Liver (tissue), 8 donors: ENCODE measurements at regions not wholly inside any gene's neighbourhood (a gene's known extent, or its start where the extent isn't known, plus 50 kb on each side); places are given as distances from the start of the nearest gene placed in this dataset.

Source experiments
- DNase-seq: peaks from one replicate; pipeline ENCODE4 v3.0.0-alpha.2; 2017; ENCODE audit warnings: low spot score
- H3K27ac ChIP-seq, 2 donors: one replicate each; pipeline ENCODE4 v1.7.0; 2013; ENCODE audit warnings: inconsistent platforms in 2 of 2, low read length in 2 of 2, control low read depth in 1 of 2, low read depth in 1 of 2, mild to moderate bottlenecking in 1 of 2
- H3K27me3 ChIP-seq, 4 donors: one replicate each; pipeline versions ENCODE4 v1.6.1 to v1.7.0; 2013; ENCODE audit warnings: low read length in 3 of 4, inconsistent platforms in 1 of 4, mild to moderate bottlenecking in 1 of 4, moderate library complexity in 1 of 4; ENCODE audit not compliant: control insufficient read depth in 4 of 4, insufficient read depth in 4 of 4
- H3K36me3 ChIP-seq, 4 donors: one replicate each; pipeline versions ENCODE4 v1.6.1 to v1.7.0; 2013; ENCODE audit warnings: low read length in 3 of 4, mild to moderate bottlenecking in 3 of 4, low read depth in 1 of 4, moderate library complexity in 1 of 4; ENCODE audit not compliant: control insufficient read depth in 4 of 4, insufficient read depth in 3 of 4
- H3K4me1 ChIP-seq, 4 donors: one replicate each; pipeline versions ENCODE4 v1.6.1 to v1.7.0; 2013; ENCODE audit warnings: low read length in 3 of 4, mild to moderate bottlenecking in 3 of 4, moderate library complexity in 1 of 4; ENCODE audit not compliant: control insufficient read depth in 4 of 4, insufficient read depth in 4 of 4
- H3K4me3 ChIP-seq, 3 donors: one replicate each; pipeline versions ENCODE4 v1.6.1 to v1.7.0; 2013; ENCODE audit warnings: low read length in 3 of 3, control low read depth in 1 of 3, low read depth in 1 of 3, mild to moderate bottlenecking in 1 of 3
- H3K9ac ChIP-seq, 2 donors: one replicate each; pipeline ENCODE4 v1.7.0; 2013; ENCODE audit warnings: low read length in 2 of 2, mild to moderate bottlenecking in 2 of 2, moderate library complexity in 2 of 2, control low read depth in 1 of 2, low read depth in 1 of 2
- H3K9me3 ChIP-seq, 4 donors: one replicate each; pipeline versions ENCODE4 v1.6.1 to v1.7.0; 2013; ENCODE audit warnings: low read length in 3 of 4; ENCODE audit not compliant: control insufficient read depth in 4 of 4
- ATF3 ChIP-seq: IDR thresholded peaks from 2 replicates; pipeline ENCODE4 v1.6.1; 2016; ENCODE audit warnings: antibody characterized with exemption
- CTCF ChIP-seq: fragments of 150-350 bp; IDR thresholded peaks from 2 replicates; pipeline ENCODE4 v1.5.1; 2017; ENCODE audit warnings: improper control_type of control experiment, low read depth, low read length; ENCODE audit not compliant: missing input control
- EGR1 ChIP-seq, 2 donors: IDR thresholded peaks; 2 replicates each; pipeline ENCODE4 v1.6.1; 2016 to 2018; ENCODE audit warnings: antibody characterized with exemption in 2 of 2, low read depth in 2 of 2
- FOXA1 ChIP-seq: IDR thresholded peaks from 2 replicates; pipeline ENCODE4 v1.6.1; 2016; ENCODE audit warnings: antibody characterized with exemption
- FOXA2 ChIP-seq: IDR thresholded peaks from 2 replicates; pipeline ENCODE4 v1.6.1; 2016; ENCODE audit warnings: antibody characterized with exemption
- GABPA ChIP-seq, 2 donors: IDR thresholded peaks in 1 of 2; conservative IDR thresholded peaks in 1 of 2; 2 replicates each; pipeline ENCODE4 v1.6.1; 2016; ENCODE audit warnings: antibody characterized with exemption in 2 of 2, mild to moderate bottlenecking in 1 of 2, moderate library complexity in 1 of 2
- HNF4A ChIP-seq, 2 donors: conservative IDR thresholded peaks; 2 replicates each; pipeline ENCODE4 v1.6.1; 2016; ENCODE audit warnings: antibody characterized with exemption in 2 of 2, mild to moderate bottlenecking in 2 of 2
- HNF4G ChIP-seq: IDR thresholded peaks from 2 replicates; pipeline ENCODE4 v1.6.1; 2016; ENCODE audit warnings: antibody characterized with exemption
- JUND ChIP-seq, 2 donors: IDR thresholded peaks; 2 replicates each; pipeline ENCODE4 v1.6.1; 2016; ENCODE audit warnings: antibody characterized with exemption in 2 of 2
- NR2F2 ChIP-seq: IDR thresholded peaks from 2 replicates; pipeline ENCODE4 v1.6.1; 2016; ENCODE audit warnings: antibody characterized with exemption
- RAD21 ChIP-seq, 2 donors: IDR thresholded peaks; 2 replicates each; pipeline ENCODE4 v1.6.1; 2016; ENCODE audit warnings: antibody characterized with exemption in 2 of 2, mild to moderate bottlenecking in 2 of 2
- REST ChIP-seq: IDR thresholded peaks from 2 replicates; pipeline ENCODE4 v1.6.1; 2016; ENCODE audit warnings: antibody characterized with exemption, mild to moderate bottlenecking
- RXRA ChIP-seq, 2 donors: IDR thresholded peaks; 2 replicates each; pipeline ENCODE4 v1.6.1; 2017 to 2018; ENCODE audit warnings: antibody characterized with exemption in 2 of 2, mild to moderate bottlenecking in 1 of 2
- TAF1 ChIP-seq: conservative IDR thresholded peaks from 2 replicates; pipeline ENCODE4 v1.6.1; 2016; ENCODE audit warnings: antibody characterized with exemption, mild to moderate bottlenecking
- WGBS: extraction: QIAGEN DNeasy Blood & Tissue Kit; methylation state at CpG from one replicate; pipeline ENCODE4 v1.1.7; 2013; 5-methylcytosine and 5-hydroxymethylcytosine counted together
- donor health status: healthy.
- donor health status: healthy.
- donor health status: healthy.
- donor health status: healthy.
- donor health status: healthy.

- H3K9me3 ChIP-seq, result no peaks in the 10 kb centered on the region
- TF ChIP-seq ATF3, result no peak
- no peak for TF ChIP-seq FOXA2
- no peak for TF ChIP-seq HNF4G
- TF ChIP-seq CTCF, result no peak
- no peak for TF ChIP-seq RXRA (IDR thresholded peaks at IDR 0.05)
- no peak for TF ChIP-seq JUND (IDR thresholded peaks at IDR 0.05)
Measured at GRCh38 chr2:104781151-104781550, 72.8 kb upstream of the POU3F3 start.

GRCh38 chr2:104784264-104784663 lies 69.7 kb upstream of the POU3F3 start:
- WGBS, result 90% methylated on average over 3 of the region's 3 CpGs
- Histone ChIP-seq H3K36me3 (no peaks in the 10 kb centered on the region), H3K27ac (no peak overlapping the region), H3K4me1 (no peaks in the 10 kb centered on the region), H3K4me3 (no peak overlapping the region), H3K9ac (no peak overlapping the region), H3K9me3 (no peaks in the 10 kb centered on the region), H3K27me3 (peaks cover 0 to 3% (median 1%) of the 10 kb centered on the region in 4 donors)
- no peak for DNase-seq
- TF ChIP-seq FOXA1, result no peak
- no peak for TF ChIP-seq HNF4G
- no peak for TF ChIP-seq GABPA (IDR thresholded peaks at IDR 0.05 in 1 of 2, conservative IDR thresholded peaks at IDR 0.05 in 1 of 2)
- TF ChIP-seq ATF3, result no peak
- TF ChIP-seq HNF4A (conservative IDR thresholded peaks at IDR 0.05), result no peak
- no peak for TF ChIP-seq TAF1
- no peak for TF ChIP-seq FOXA2
- no peak for TF ChIP-seq NR2F2
- no peak for TF ChIP-seq EGR1 (IDR thresholded peaks at IDR 0.05; ENCODE audit: low read depth in 2 of 2)
- TF ChIP-seq RXRA (IDR thresholded peaks at IDR 0.05), result no peak
- no peak for TF ChIP-seq JUND (IDR thresholded peaks at IDR 0.05)
- no peak for TF ChIP-seq REST
- TF ChIP-seq CTCF, result no peak
- no peak for TF ChIP-seq RAD21 (IDR thresholded peaks at IDR 0.05)

More at GRCh38 chr2:104781151-104781550, 72.8 kb upstream of the POU3F3 start:
- Histone ChIP-seq H3K27ac (no peak overlapping the region), H3K27me3 (peaks cover 0 to 2% (median 0%) of the 10 kb centered on the region in 4 donors), H3K9ac (no peak overlapping the region), H3K4me1 (no peaks in the 10 kb centered on the region), H3K4me3 (no peak overlapping the region), H3K36me3 (no peaks in the 10 kb centered on the region)
- no peak for DNase-seq
